A549 (cell line): ENCODE measurements at regions not wholly inside any gene's neighbourhood (a gene's known extent, or its start where the extent isn't known, plus 50 kb on each side); places are given as distances from the start of the nearest gene placed in this dataset.

Source experiments
- EP300 ChIP-seq, 2 experiments: fragments of >200 bp; sonication (Bioruptor Twin); formaldehyde crosslinking; IDR thresholded peaks; 2 replicates in 1 of 2; 3 replicates in 1 of 2; pipeline ENCODE4 v1.6.1; 2016 to 2017
- FOSL2 ChIP-seq, 2 experiments: fragments of 450-650 bp in 1 of 2; fragments of >200 bp in 1 of 2; sonication (Bioruptor Twin) in 1 of 2; formaldehyde crosslinking; IDR thresholded peaks; 2 replicates each; pipeline versions ENCODE4 v1.5.0 to v1.6.1; 2016 to 2020; ENCODE audit warnings: mild to moderate bottlenecking in 1 of 2, moderate library complexity in 1 of 2
- GATA3 ChIP-seq: IDR thresholded peaks from 2 replicates; pipeline ENCODE4 v1.6.1; 2012; ENCODE audit warnings: borderline replicate concordance
- JUN ChIP-seq, 2 experiments: fragments of >200 bp; sonication (Bioruptor Twin); formaldehyde crosslinking; IDR thresholded peaks; 2 replicates in 1 of 2; 3 replicates in 1 of 2; pipeline ENCODE4 v1.6.1; 2016 to 2017
- MAFK ChIP-seq: fragments of 450-650 bp; IDR thresholded peaks from 2 replicates; pipeline ENCODE4 v1.6.1; 2014; ENCODE audit not compliant: partially characterized antibody
- MYC ChIP-seq: IDR thresholded peaks from 2 replicates; pipeline ENCODE4 v1.6.1; 2012; ENCODE audit warnings: mild to moderate bottlenecking, inconsistent platforms, low read length, improper control_type of control experiment, borderline replicate concordance
- POLR2A ChIP-seq: IDR thresholded peaks from 2 replicates; pipeline ENCODE4 v1.6.1; 2012; ENCODE audit warnings: mild to moderate bottlenecking, low read length
- TF ChIP-seq, protein P1 (sequence below): fragments of >200 bp; sonication (Bioruptor Twin); formaldehyde crosslinking; IDR thresholded peaks from 3 replicates; pipeline ENCODE4 v1.5.1; 2016
- TF ChIP-seq, protein P2 (sequence below): fragments of 200-600 bp; sonication (generic); IDR thresholded peaks from 2 replicates; pipeline ENCODE4 v1.6.1; 2016; ENCODE audit warnings: antibody characterized with exemption, mild to moderate bottlenecking, moderate library complexity

DNA sequence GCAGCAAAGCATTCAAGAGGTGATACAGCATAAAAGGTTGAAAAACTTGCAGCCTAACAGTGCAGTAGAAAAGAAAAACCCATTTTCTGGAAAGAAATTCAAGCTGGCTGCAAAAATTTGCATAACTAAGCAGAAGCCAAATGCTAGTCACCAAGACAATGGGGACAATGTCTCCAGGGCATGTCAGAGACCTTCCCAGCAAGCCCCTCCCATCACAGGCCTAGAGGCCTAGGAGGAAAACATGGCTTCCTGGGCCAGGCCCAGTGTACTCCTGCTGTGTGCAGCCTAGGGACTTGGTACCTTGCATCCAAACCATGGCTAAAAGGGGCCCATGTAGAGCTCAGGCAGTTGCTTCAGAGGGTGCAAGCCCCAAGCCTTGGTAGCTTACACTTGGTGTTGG is 405.1 kb upstream of the CYRIA start:
- TF ChIP-seq EP300 (IDR thresholded peaks at IDR 0.05) (no peak), MAFK (no peak), POLR2A (no peak), MYC (no peak), GATA3 (no peak), JUN (IDR thresholded peaks at IDR 0.05) (no peak), FOSL2 (IDR thresholded peaks at IDR 0.05) (no peak), FOSL2 (CRISPR knock-in tag; IDR thresholded peaks at IDR 0.05) (no peak)
- TF ChIP-seq, protein P1, sequence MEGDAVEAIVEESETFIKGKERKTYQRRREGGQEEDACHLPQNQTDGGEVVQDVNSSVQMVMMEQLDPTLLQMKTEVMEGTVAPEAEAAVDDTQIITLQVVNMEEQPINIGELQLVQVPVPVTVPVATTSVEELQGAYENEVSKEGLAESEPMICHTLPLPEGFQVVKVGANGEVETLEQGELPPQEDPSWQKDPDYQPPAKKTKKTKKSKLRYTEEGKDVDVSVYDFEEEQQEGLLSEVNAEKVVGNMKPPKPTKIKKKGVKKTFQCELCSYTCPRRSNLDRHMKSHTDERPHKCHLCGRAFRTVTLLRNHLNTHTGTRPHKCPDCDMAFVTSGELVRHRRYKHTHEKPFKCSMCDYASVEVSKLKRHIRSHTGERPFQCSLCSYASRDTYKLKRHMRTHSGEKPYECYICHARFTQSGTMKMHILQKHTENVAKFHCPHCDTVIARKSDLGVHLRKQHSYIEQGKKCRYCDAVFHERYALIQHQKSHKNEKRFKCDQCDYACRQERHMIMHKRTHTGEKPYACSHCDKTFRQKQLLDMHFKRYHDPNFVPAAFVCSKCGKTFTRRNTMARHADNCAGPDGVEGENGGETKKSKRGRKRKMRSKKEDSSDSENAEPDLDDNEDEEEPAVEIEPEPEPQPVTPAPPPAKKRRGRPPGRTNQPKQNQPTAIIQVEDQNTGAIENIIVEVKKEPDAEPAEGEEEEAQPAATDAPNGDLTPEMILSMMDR: no peak
- TF ChIP-seq, protein P2, sequence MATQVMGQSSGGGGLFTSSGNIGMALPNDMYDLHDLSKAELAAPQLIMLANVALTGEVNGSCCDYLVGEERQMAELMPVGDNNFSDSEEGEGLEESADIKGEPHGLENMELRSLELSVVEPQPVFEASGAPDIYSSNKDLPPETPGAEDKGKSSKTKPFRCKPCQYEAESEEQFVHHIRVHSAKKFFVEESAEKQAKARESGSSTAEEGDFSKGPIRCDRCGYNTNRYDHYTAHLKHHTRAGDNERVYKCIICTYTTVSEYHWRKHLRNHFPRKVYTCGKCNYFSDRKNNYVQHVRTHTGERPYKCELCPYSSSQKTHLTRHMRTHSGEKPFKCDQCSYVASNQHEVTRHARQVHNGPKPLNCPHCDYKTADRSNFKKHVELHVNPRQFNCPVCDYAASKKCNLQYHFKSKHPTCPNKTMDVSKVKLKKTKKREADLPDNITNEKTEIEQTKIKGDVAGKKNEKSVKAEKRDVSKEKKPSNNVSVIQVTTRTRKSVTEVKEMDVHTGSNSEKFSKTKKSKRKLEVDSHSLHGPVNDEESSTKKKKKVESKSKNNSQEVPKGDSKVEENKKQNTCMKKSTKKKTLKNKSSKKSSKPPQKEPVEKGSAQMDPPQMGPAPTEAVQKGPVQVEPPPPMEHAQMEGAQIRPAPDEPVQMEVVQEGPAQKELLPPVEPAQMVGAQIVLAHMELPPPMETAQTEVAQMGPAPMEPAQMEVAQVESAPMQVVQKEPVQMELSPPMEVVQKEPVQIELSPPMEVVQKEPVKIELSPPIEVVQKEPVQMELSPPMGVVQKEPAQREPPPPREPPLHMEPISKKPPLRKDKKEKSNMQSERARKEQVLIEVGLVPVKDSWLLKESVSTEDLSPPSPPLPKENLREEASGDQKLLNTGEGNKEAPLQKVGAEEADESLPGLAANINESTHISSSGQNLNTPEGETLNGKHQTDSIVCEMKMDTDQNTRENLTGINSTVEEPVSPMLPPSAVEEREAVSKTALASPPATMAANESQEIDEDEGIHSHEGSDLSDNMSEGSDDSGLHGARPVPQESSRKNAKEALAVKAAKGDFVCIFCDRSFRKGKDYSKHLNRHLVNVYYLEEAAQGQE: no peak
